ENCODE measurements at regions not wholly inside any gene's neighbourhood (a gene's known extent, or its start where the extent isn't known, plus 50 kb on each side); places are given as distances from the start of the nearest gene placed in this dataset.

DNA sequence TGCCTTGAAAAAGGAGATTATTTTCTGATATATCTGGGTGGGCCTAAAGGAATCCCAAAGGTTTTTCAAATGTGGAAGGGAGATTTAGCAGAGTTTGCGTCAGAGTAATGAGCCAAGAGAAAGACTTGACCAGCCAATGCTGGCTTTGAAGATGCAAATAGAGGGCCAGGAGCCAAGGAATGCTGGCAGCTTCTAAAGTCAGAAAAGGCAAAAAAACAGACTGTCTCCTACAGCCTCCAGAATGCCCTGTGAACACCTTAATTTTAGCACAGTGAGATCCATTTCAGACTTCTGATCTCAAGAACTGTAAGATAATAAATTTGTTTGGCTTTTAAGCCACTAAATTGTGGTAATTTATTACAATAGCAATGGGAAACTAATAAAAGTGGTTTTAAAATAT is 122.6 kb upstream of the FREM1 start:
- Histone ChIP-seq H3K56ac (replicated peaks; ENCODE audit: insufficient read length, low read depth, low read length) (no peak overlapping the region), H4K8ac (ENCODE audit: extremely low read depth, insufficient read depth, low read length) (no peak overlapping the region), H3K4me2 (ENCODE audit: insufficient read depth in 1 of 2, low read depth in 2 of 2, low read length in 2 of 2) (no peak overlapping the region), H2BK120ac (replicated peaks; ENCODE audit: low read depth, low read length) (no peak overlapping the region), H2BK15ac (ENCODE audit: low read length) (no peak overlapping the region), H3K23me2 (ENCODE audit: low read depth, low read length) (no peaks in the 10 kb centered on the region), H4K91ac (replicated peaks; ENCODE audit: insufficient read length, low read length) (no peak overlapping the region), H3K9ac (replicated peaks in 1 of 4; ENCODE audit: extremely low read depth in 1 of 4, low read depth in 3 of 4, low read length in 3 of 4) (no peak overlapping the region), H3K14ac (ENCODE audit: insufficient read length) (no peak overlapping the region), H3K18ac (ENCODE audit: extremely low read depth, low read length) (no peak overlapping the region), H3K79me2 (ENCODE audit: control insufficient read depth in 1 of 2, insufficient read depth in 2 of 2, low read length in 2 of 2) (no peaks in the 10 kb centered on the region), H3K27ac (ENCODE audit: low read depth, low read length) (no peak overlapping the region), H2BK12ac (ENCODE audit: low read depth, low read length) (no peak overlapping the region), H3K27me3 (replicated peaks in 1 of 4; ENCODE audit: control insufficient read depth in 3 of 4, extremely low read depth in 1 of 4, insufficient read depth in 3 of 4, low read length in 3 of 4) (no peaks in the 10 kb centered on the region), H2BK5ac (ENCODE audit: low read depth, low read length) (no peak overlapping the region), H2BK20ac (ENCODE audit: low read length) (no peak overlapping the region), H3K9me3 (ENCODE audit: insufficient read depth in 2 of 2, low read depth in 1 of 2, low read length in 1 of 2) (no peaks in the 10 kb centered on the region), H3K4me3 (ENCODE audit: extremely low read depth in 1 of 4, insufficient read depth in 2 of 4, low read depth in 3 of 4, low read length in 4 of 4) (no peak overlapping the region), H3K79me1 (ENCODE audit: low read depth, low read length) (no peaks in the 10 kb centered on the region), H2AFZ (ENCODE audit: low read length) (no peak overlapping the region), H4K5ac (ENCODE audit: insufficient read length, low read depth, low read length) (no peak overlapping the region), H4K20me1 (replicated peaks in 1 of 2; ENCODE audit: control insufficient read depth in 1 of 2, insufficient read depth in 2 of 2, low read length in 2 of 2) (no peaks in the 10 kb centered on the region), H3K4ac (replicated peaks; ENCODE audit: insufficient read length, low read depth, low read length) (no peak overlapping the region), H3K36me3 (ENCODE audit: control insufficient read depth in 2 of 4, insufficient read depth in 4 of 4, low read length in 3 of 4) (no peaks in the 10 kb centered on the region), H3K4me1 (replicated peaks in 1 of 4; ENCODE audit: control insufficient read depth in 3 of 4, insufficient read depth in 4 of 4, low read length in 3 of 4) (no peaks in the 10 kb centered on the region), H2AK5ac (ENCODE audit: low read depth, low read length) (no peak overlapping the region), H3K23ac (ENCODE audit: insufficient read length) (no peak overlapping the region)
- CTCF ChIA-PET (ENCODE audit: partially characterized antibody), result interaction anchor here (2.0 kb wide), 1 partner anchor 11 kb away, joined by 5 read pairs; no protein-coding TSS in a partner anchor
- no peak for FAIRE-seq
- WGBS, 2 experiments (ENCODE audit: extremely low coverage in 1 of 2, insufficient coverage in 1 of 2, insufficient read length in 1 of 2, insufficient replicate concordance in 2 of 2, low coverage in 1 of 2, low lambda C conversion rate in 2 of 2, missing lambda C conversion rate in 1 of 2), result 85% methylated on average over 1 of the region's 1 CpG; no CpG with 5 or more reads in 1 of the 2 experiments
- POLR2A ChIA-PET (ENCODE audit: partially characterized antibody), result interaction anchor here (0.6 kb wide), 1 partner anchor 99 kb away, joined by 4 read pairs; no protein-coding TSS in a partner anchor
- DNase-seq (ENCODE audit: low read depth in 1 of 2, low spot score in 2 of 2), result no peak
- no peak for TF ChIP-seq GABPA (IDR thresholded peaks at IDR 0.05; ENCODE audit: borderline replicate concordance, insufficient read depth, low read length)
- no peak for TF ChIP-seq SIX5 (IDR thresholded peaks at IDR 0.05; ENCODE audit: low read depth, low read length)
- TF ChIP-seq JUN (IDR thresholded peaks at IDR 0.05; ENCODE audit: low read depth, low read length), result no peak
- no peak for TF ChIP-seq RBBP5 (IDR thresholded peaks at IDR 0.05; ENCODE audit: borderline replicate concordance, low read depth, low read length)
- no peak for TF ChIP-seq CHD1 (IDR thresholded peaks at IDR 0.05; ENCODE audit: low read depth, low read length)
